HG02870 (cell line): ENCODE measurements at regions not wholly inside any gene's neighbourhood (a gene's known extent, or its start where the extent isn't known, plus 50 kb on each side); places are given as distances from the start of the nearest gene placed in this dataset.
"Not testable (repeated sequence)": the region's sequence is repeated elsewhere in the genome, so short reads cannot be mapped to it uniquely, and the experiment has no call there.

Experiments used
- ATAC-seq: cut with Tn5 transposase; IDR thresholded peaks from one replicate; pipeline ENCODE4 v1.9.1; 2021; ENCODE audit warnings: mild to moderate bottlenecking, moderate library complexity; ENCODE audit not compliant: unreplicated experiment

- ATAC-seq = no peak
These were observed 1102.1 kb upstream of the LCORL start for GRCh38 chr4:19123681-19124080.

DNA sequence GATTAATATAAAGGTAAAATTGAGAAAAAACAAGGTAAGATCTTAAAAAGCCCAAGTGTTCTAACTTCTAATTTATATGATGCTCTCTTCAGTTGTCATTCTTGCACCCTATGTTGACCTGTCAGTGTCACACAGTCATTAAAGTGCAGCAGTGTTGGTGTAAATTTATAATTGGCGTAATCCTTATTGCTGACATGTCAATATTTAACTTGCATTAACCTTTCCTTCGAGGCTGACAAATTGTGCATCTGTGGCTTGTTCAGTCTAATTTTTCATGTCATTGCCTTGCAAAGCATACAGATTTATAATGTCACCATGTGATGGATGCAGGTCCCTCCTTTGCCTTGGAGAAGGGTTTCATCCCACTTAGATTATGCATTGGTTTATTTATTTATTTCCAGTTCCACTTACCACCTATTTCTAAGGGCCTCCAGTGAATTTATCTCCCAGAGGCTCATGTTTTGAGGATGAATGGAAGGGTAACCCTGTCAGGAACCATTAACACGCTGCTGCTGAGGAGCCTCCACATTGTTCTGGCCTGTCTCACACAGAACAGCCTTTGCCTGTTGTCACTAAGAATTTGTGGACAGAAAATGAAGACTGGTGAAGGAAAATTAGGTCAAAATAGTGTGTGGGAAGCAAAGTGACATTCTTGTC is 1098.5 kb upstream of the LCORL start:
- no peak for ATAC-seq

DNA sequence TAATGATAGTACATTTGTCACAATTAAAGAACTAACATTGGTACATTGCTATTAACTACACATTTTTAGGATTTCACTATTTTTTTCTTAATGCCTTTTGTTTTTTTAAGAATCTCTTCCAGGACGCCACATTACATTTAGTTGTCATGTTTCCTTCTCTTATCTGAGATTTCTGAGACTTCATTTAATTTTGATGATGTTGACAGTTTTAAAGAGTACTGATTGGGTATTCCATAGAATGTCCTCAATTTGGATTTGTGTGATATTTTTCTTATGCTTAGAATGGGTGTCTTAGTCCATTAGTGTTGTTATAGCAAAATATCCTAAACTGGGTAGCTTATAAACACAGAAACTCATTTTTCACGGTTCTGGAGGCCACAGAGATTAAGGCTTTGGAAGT is 1095.5 kb upstream of the LCORL start:
- no peak for ATAC-seq

- no peak for ATAC-seq
These were observed 1082.6 kb upstream of the LCORL start for GRCh38 chr4:19104176-19104575.

- ATAC-seq = no peak
These were observed 1074.0 kb upstream of the LCORL start for GRCh38 chr4:19095491-19096046.

DNA sequence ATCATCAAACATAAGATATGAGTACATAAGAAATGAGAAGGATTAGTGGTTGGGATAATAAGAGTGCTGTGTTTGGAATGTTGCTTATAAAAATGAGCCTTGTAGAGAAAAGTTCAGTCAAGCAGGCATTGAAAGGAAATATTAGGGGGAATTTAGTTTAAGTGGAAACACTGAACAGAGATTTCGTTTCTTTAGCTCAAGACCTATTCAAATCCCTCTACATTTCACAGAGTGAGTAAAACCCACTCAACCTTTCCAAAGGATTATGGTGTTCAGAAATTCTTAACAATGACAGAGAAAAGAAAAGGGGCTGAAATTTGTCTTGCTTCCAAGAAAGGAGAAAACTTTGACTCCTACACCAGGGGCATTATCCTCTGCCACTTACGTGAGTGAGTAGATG is 1072.4 kb upstream of the LCORL start:
- ATAC-seq = no peak

- no peak for ATAC-seq
These were observed 1071.2 kb upstream of the LCORL start for GRCh38 chr4:19092797-19093196.

- ATAC-seq = no peak
These were observed 1052.5 kb upstream of the LCORL start for GRCh38 chr4:19074036-19074435.

DNA sequence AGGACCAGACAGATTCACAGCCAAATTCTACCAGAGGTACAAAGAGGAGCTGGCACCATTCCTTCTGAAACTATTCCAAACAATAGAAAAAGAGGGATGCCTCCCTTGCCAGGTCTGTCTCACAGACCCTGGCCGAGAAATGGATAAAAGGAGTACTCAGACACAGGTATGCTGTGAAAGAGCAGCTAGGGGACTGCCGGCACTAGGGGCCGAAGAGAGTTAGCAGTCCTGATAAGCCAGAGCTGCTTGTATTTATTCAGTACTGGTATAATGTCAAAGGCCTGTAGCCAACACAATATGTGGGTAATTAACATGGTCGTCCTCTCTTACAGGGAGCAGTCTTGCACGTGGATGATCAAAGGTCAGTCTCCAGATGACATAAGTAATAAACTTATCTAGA is 1042.1 kb upstream of the LCORL start:
- no peak for ATAC-seq

- ATAC-seq = no peak
These were observed 1033.4 kb upstream of the LCORL start for GRCh38 chr4:19054916-19055315.

GRCh38 chr4:19051831-19052230 is 1030.3 kb upstream of the LCORL start:
- ATAC-seq = no peak

- no peak for ATAC-seq
These were observed 1025.8 kb upstream of the LCORL start for GRCh38 chr4:19047279-19047880.

GRCh38 chr4:19039816-19040215 is 1018.3 kb upstream of the LCORL start:
- no peak for ATAC-seq

DNA sequence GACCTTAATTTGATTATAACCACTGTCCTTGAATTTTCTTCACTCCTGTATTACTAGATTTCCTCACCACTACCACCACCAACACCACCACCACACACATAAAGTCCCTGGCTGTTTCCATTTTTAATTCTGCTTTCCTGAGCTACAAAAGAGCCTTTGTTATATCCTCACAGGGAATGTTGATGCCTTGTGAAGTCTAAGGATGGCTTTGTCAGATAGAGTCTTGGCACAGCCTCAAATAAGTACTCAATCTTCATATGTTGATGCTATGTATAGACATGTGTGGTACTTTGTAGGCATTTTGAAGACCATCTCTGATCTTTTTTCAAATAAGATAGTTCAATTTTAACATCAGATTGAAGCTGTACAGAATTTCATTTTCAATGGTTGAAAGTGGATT is 1016.7 kb upstream of the LCORL start:
- no peak for ATAC-seq

GRCh38 chr4:19033816-19034733 is 1012.5 kb upstream of the LCORL start:
- ATAC-seq = no peak

DNA sequence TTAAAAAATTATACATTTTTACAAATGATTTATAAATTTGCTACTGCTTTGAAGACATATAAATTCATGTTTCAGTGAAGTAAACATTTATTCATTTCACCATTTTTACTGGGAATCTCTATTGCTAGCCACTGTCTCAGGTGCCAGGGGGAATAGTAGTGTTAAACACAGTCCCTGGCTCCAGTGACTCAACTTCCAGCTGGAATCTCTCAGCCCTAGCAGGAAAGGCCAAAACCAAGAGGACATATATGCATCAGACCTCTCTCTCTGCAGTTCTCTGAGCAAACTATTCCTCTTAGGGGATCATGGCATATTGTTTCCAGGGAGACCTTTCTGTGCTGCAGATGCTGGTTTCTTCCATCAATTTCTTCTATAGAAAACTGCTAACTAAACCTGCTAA is 1009.0 kb upstream of the LCORL start:
- ATAC-seq = no peak

- ATAC-seq = no peak
These were observed 1008.5 kb upstream of the LCORL start for GRCh38 chr4:19030048-19030447.

GRCh38 chr4:19026281-19026680 is 1004.7 kb upstream of the LCORL start:
- ATAC-seq = no peak

GRCh38 chr4:19025031-19025430 is 1003.5 kb upstream of the LCORL start:
- no peak for ATAC-seq

DNA sequence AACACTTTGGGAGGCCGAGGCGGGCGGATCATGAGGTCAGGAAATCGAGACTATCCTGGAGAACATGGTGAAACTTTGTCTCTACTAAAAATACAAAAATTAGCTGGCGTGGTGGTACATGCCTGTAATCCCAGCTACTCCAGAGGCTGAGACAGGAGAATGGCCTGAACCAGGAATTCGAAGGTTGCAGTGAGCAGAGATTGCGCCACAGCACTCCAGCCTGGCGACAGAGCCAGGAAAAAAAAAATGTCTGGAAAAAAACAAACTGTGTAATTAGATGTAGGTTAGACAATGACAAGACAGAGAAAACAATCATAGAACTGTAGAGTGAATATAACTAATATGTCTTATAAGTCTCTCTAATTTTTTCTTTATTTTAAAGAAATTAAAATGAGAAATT is 1002.5 kb upstream of the LCORL start:
- no peak for ATAC-seq

DNA sequence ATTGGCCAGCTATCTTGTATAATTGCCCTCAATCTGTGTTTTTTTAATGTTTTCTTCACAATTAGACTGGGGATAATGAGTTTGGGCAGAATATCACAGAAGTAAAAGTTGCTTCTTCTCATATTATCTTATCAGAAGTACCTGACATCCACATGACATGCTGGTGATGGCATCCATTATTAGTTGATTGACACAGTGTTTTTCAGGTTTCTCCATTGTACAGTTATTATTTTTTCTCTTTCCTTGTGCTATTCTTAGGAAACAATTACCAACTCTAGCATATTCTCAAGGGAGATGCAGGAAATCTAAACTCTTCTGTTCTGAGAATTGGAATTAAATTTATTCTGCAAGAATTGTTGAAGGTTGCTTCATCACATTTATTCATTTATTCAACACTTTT is 1000.1 kb upstream of the LCORL start:
- no peak for ATAC-seq

DNA sequence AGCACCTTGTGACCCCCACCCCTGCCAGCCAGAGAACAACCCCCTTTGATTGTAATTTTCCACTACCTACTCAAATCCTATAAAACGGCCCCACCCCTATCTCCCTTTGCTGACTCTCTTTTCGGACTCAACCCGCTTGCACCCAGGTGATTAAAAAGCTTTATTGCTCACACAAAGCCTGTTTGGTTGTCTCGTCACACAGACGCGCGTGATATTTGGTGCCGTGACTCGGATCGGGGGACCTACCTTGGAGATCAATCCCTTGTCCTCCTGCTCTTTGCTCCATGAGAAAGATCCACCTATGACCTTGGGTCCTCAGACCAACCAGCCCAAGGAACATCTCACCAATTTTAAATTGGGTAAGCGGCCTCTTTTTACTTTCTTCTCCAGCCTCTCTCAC is 995.0 kb upstream of the LCORL start:
- ATAC-seq = not testable (repeated sequence)
